CD4-positive, alpha-beta memory T cell (primary cell): ENCODE measurements at regions not wholly inside any gene's neighbourhood (a gene's known extent, or its start where the extent isn't known, plus 50 kb on each side); places are given as distances from the start of the nearest gene placed in this dataset.

Experiments
- CTCF ChIA-PET: fragments of 350-600 bp; sonication (Branson Sonifier 250); formaldehyde crosslinking; loops from one replicate; lab custom pipeline; 2021; ENCODE audit warnings: inconsistent platforms; ENCODE audit not compliant: partially characterized antibody; lab: Charles Lee
- POLR2A ChIA-PET: fragments of 350-600 bp; sonication (Branson Sonifier 250); formaldehyde crosslinking; loops from one replicate; lab custom pipeline; 2021; ENCODE audit not compliant: partially characterized antibody; lab: Charles Lee
- DNase-seq, 5 donors: peaks; one replicate each; pipeline versions ENCODE4 v3.0.0 to v3.0.0-alpha.2; 2020 to 2022; ENCODE audit warnings: mixed read lengths in 1 of 5
- H3K27ac ChIP-seq: one replicate; pipeline ENCODE4 v1.7.0; 2013; ENCODE audit warnings: low read depth, low read length
- H3K27me3 ChIP-seq: 2 replicates; pipeline ENCODE4 v1.7.0; 2013; ENCODE audit warnings: mild to moderate bottlenecking, low read length, moderate library complexity; ENCODE audit not compliant: insufficient read depth
- H3K36me3 ChIP-seq: 2 replicates; pipeline ENCODE4 v1.7.0; 2013; ENCODE audit warnings: mild to moderate bottlenecking, low read length, moderate library complexity; ENCODE audit not compliant: insufficient read depth
- H3K4me1 ChIP-seq: 2 replicates; pipeline ENCODE4 v1.7.0; 2013; ENCODE audit warnings: mild to moderate bottlenecking, low read length, moderate library complexity; ENCODE audit not compliant: insufficient read depth
- H3K4me3 ChIP-seq, 2 donors: one replicate each; pipeline ENCODE4 v1.7.0; 2013; ENCODE audit warnings: low read length in 2 of 2, mild to moderate bottlenecking in 1 of 2
- H3K9me3 ChIP-seq, 2 donors: one replicate each; pipeline ENCODE4 v1.7.0; 2013; ENCODE audit warnings: low read length in 2 of 2, control low read depth in 1 of 2; ENCODE audit not compliant: control insufficient read depth in 1 of 2
- H3K27ac Mint-ChIP-seq, 7 donors: one replicate each; pipeline ENCODE4 v1.8.0; 2020 to 2021; ENCODE audit warnings: mixed read lengths in 7 of 7, mild to moderate bottlenecking in 6 of 7, inconsistent platforms in 3 of 7, moderate library complexity in 3 of 7
- H3K27me3 Mint-ChIP-seq, 2 donors: one replicate each; pipeline ENCODE4 v1.8.0; 2020 to 2021; ENCODE audit warnings: mixed read lengths in 2 of 2
- H3K36me3 Mint-ChIP-seq, 2 donors: one replicate each; pipeline ENCODE4 v1.8.0; 2020 to 2021; ENCODE audit warnings: mixed read lengths in 2 of 2, inconsistent platforms in 1 of 2, mild to moderate bottlenecking in 1 of 2
- H3K4me1 Mint-ChIP-seq, 4 donors: one replicate each; pipeline ENCODE4 v1.8.0; 2020 to 2021; ENCODE audit warnings: mixed read lengths in 4 of 4, mild to moderate bottlenecking in 1 of 4
- H3K4me3 Mint-ChIP-seq, 8 donors: one replicate each; pipeline ENCODE4 v1.8.0; 2020 to 2021; ENCODE audit warnings: mixed read lengths in 8 of 8, mild to moderate bottlenecking in 7 of 8, moderate library complexity in 6 of 8, inconsistent platforms in 3 of 8
- H3K9me3 Mint-ChIP-seq, 8 donors: one replicate each; pipeline ENCODE4 v1.8.0; 2020 to 2021; ENCODE audit warnings: mixed read lengths in 8 of 8, mild to moderate bottlenecking in 5 of 8, inconsistent platforms in 3 of 8, moderate library complexity in 1 of 8
- intact Hi-C: fragments of 100-400 bp; cut with micrococcal nuclease; formaldehyde crosslinking; loops from one replicate; pipeline ENCODE4 v1.15.1; 2023

DNA sequence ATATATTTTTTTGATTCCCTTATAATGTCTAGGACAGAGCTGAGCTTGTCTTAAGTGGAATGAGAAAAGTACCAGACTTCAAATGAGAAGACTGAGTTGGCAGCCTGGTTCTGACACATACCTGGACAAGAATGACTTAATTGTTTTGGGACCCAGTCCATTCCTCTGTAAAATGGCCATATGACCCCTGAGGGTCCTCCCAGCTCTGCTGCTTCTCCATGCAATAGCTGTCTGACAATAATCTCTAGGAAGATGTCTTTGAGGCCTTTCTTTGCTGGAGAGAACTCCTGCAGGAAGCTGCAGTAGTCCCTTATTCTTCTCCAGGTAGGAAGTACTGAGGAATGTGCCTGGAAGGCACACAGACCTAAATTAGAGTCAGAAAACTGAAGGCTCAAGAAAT is 55.9 kb upstream of the SLIT3 start:
- intact Hi-C loops, result no loop called here
- Histone ChIP-seq H3K27ac (no peak overlapping the region), H3K36me3 (no peaks in the 10 kb centered on the region), H3K9me3 (no peaks in the 10 kb centered on the region), H3K4me3 (no peak overlapping the region), H3K4me1 (no peaks in the 10 kb centered on the region), H3K27me3 (no peaks in the 10 kb centered on the region)
- Mint-ChIP-seq H3K27me3 (peaks cover 9 to 10% of the 10 kb centered on the region in 2 donors), H3K4me1 (no peaks in the 10 kb centered on the region), H3K9me3 (peaks cover 0 to 2% (median 0%) of the 10 kb centered on the region in 8 donors), H3K4me3 (no peak overlapping the region), H3K27ac (no peak overlapping the region), H3K36me3 (no peaks in the 10 kb centered on the region)
- DNase-seq, result no peak
- POLR2A ChIA-PET, result no interaction called here
- CTCF ChIA-PET, result no interaction called here

GRCh38 chr5:169356181-169356580 is 55.2 kb upstream of the SLIT3 start:
- H3K27me3 Mint-ChIP-seq, result peaks cover 9 to 10% of the 10 kb centered on the region in 2 donors
- H3K36me3 Mint-ChIP-seq, result no peaks in the 10 kb centered on the region
- H3K27ac Mint-ChIP-seq, result no peak overlapping the region
- Histone ChIP-seq H3K4me3 (no peak overlapping the region), H3K4me1 (no peaks in the 10 kb centered on the region), H3K27me3 (no peaks in the 10 kb centered on the region), H3K9me3 (no peaks in the 10 kb centered on the region), H3K27ac (no peak overlapping the region), H3K36me3 (no peaks in the 10 kb centered on the region)
- H3K9me3 Mint-ChIP-seq, result peaks cover 0 to 2% (median 0%) of the 10 kb centered on the region in 8 donors
- CTCF ChIA-PET, result no interaction called here
- POLR2A ChIA-PET, result no interaction called here
- no peak for DNase-seq
- no peaks in the 10 kb centered on the region for H3K4me1 Mint-ChIP-seq
- intact Hi-C loops, result no loop called here
- no peak overlapping the region for H3K4me3 Mint-ChIP-seq

- Histone ChIP-seq H3K4me3 (no peak overlapping the region), H3K36me3 (no peaks in the 10 kb centered on the region), H3K4me1 (no peaks in the 10 kb centered on the region), H3K27me3 (no peaks in the 10 kb centered on the region), H3K27ac (no peak overlapping the region), H3K9me3 (no peaks in the 10 kb centered on the region)
- intact Hi-C loops, result no loop called here
- no peak overlapping the region for H3K4me3 Mint-ChIP-seq
- no peaks in the 10 kb centered on the region for H3K36me3 Mint-ChIP-seq
- peaks cover 0 to 2% (median 0%) of the 10 kb centered on the region in 8 donors for H3K9me3 Mint-ChIP-seq
- H3K27ac Mint-ChIP-seq, result no peak overlapping the region
- H3K4me1 Mint-ChIP-seq, result no peaks in the 10 kb centered on the region
- POLR2A ChIA-PET, result no interaction called here
- DNase-seq, result no peak
- H3K27me3 Mint-ChIP-seq, result peaks cover 9 to 16% of the 10 kb centered on the region in 2 donors
- CTCF ChIA-PET, result no interaction called here
These were observed 54.0 kb upstream of the SLIT3 start for GRCh38 chr5:169354921-169355320.

DNA sequence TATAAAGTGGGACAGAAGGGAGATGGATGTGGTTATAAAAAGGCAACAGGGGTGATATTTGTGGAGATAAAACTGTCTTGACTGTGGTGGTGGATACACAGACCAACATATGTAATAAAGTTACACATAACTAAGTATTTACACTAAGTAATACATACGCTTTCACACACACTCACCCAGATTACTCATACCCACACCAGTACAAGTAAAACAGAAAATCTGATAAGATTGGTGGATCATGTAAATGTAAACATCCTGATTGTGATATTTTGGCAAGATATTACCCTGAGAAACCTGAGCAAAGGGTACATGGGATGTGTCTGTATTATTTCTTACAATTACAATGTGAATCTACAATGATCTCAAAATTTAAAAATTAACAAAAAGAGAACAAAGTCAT is 53.3 kb upstream of the SLIT3 start:
- Mint-ChIP-seq H3K27me3 (peaks cover 9 to 16% of the 10 kb centered on the region in 2 donors), H3K4me1 (no peaks in the 10 kb centered on the region), H3K27ac (no peak overlapping the region), H3K4me3 (no peak overlapping the region), H3K9me3 (peaks cover 0 to 4% (median 0%) of the 10 kb centered on the region in 8 donors), H3K36me3 (no peaks in the 10 kb centered on the region)
- intact Hi-C loops, result no loop called here
- no peak for DNase-seq
- H3K27ac ChIP-seq, result no peak overlapping the region
- no peaks in the 10 kb centered on the region for H3K36me3 ChIP-seq
- no peaks in the 10 kb centered on the region for H3K4me1 ChIP-seq
- POLR2A ChIA-PET, result no interaction called here
- no peaks in the 10 kb centered on the region for H3K27me3 ChIP-seq
- H3K9me3 ChIP-seq, result no peaks in the 10 kb centered on the region
- CTCF ChIA-PET, result no interaction called here
- H3K4me3 ChIP-seq, result no peak overlapping the region

DNA sequence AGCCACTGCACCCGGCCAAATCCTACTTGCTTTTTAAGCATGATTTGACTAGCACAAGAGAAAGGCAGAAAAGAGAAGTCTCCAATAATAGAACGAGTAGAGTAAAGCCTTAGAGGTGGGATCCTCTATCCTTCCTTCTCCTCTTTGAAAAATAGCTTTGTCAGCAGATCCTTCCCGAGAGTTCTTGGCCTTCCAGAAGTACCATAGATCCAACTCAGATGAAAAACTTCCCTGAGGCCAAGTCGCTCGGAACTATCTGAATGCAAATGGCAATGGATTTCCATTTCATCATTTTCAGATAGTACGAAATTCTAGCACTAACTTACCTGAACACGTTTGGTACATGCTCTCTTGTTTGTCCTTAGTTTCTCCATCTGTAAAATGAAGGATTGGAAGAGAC is 52.0 kb upstream of the SLIT3 start:
- no peak overlapping the region for H3K27ac Mint-ChIP-seq
- Histone ChIP-seq H3K4me1 (no peaks in the 10 kb centered on the region), H3K27ac (no peak overlapping the region), H3K36me3 (no peaks in the 10 kb centered on the region), H3K9me3 (no peaks in the 10 kb centered on the region), H3K27me3 (no peaks in the 10 kb centered on the region), H3K4me3 (no peak overlapping the region)
- no peaks in the 10 kb centered on the region for H3K4me1 Mint-ChIP-seq
- H3K9me3 Mint-ChIP-seq, result peaks cover 0 to 4% (median 0%) of the 10 kb centered on the region in 8 donors
- CTCF ChIA-PET, result no interaction called here
- intact Hi-C loops, result no loop called here
- no peak for DNase-seq
- H3K36me3 Mint-ChIP-seq, result no peaks in the 10 kb centered on the region
- peaks cover 9 to 16% of the 10 kb centered on the region in 2 donors for H3K27me3 Mint-ChIP-seq
- POLR2A ChIA-PET, result no interaction called here
- no peak overlapping the region for H3K4me3 Mint-ChIP-seq

DNA sequence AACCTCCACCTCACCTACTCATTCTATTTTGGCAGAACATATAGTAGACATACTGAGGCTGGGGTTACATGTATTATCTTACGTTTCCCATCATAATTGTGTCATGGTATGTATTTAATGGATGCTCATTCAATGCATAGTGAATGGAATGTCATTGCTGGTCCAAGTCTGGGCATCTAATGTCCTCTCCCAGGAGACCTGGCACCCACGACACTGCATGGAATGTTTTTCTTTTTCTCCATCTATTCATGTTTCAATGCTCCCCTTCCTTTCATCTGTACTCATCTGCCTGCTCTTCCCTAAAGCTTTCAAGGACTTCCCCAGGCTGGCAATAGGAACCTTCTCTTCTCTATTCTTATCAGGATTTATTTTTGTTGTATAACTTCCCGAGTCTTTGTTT is 50.8 kb upstream of the SLIT3 start:
- Histone ChIP-seq H3K27me3 (no peaks in the 10 kb centered on the region), H3K9me3 (no peaks in the 10 kb centered on the region), H3K4me3 (no peak overlapping the region), H3K4me1 (no peaks in the 10 kb centered on the region), H3K27ac (no peak overlapping the region), H3K36me3 (no peaks in the 10 kb centered on the region)
- intact Hi-C loops, result no loop called here
- H3K27ac Mint-ChIP-seq, result no peak overlapping the region
- CTCF ChIA-PET, result no interaction called here
- no peaks in the 10 kb centered on the region for H3K4me1 Mint-ChIP-seq
- peaks cover 0 to 4% (median 0%) of the 10 kb centered on the region in 8 donors for H3K9me3 Mint-ChIP-seq
- POLR2A ChIA-PET, result no interaction called here
- H3K36me3 Mint-ChIP-seq, result no peaks in the 10 kb centered on the region
- peaks cover 7 to 16% of the 10 kb centered on the region in 2 donors for H3K27me3 Mint-ChIP-seq
- DNase-seq, result no peak
- H3K4me3 Mint-ChIP-seq, result no peak overlapping the region

DNA sequence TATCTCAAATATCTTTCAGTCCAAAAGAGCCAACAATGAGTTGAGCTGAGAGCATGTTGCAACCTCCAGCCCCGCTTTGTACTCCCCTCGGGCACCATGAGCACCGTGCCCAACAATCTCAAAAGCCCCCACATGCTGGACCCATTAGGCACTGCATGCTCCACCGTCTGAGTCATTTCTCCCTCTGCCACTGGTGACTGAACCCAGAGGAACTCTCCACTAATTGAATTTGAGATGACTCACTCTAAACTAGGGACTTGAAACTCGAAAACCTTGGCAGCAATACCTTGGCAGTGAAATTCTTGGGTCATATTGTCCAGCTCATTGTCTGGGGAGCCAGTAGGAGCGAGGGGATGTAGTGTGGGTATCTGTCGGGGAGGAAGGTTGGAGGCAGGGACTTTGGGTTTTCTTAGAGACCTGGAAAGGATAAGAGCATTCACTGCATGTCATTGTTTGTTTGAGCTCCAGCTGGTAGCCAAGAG is 49.9 kb upstream of the SLIT3 start:
- ChIA-PET CTCF (no interaction called here), POLR2A (no interaction called here)
- DNase-seq, result no peak
- Histone ChIP-seq H3K27ac (no peak overlapping the region), H3K4me1 (no peaks in the 10 kb centered on the region), H3K9me3 (no peaks in the 10 kb centered on the region), H3K4me3 (no peak overlapping the region), H3K27me3 (no peaks in the 10 kb centered on the region), H3K36me3 (no peaks in the 10 kb centered on the region)
- peaks cover 2 to 13% of the 10 kb centered on the region in 2 donors for H3K27me3 Mint-ChIP-seq
- no peaks in the 10 kb centered on the region for H3K4me1 Mint-ChIP-seq
- H3K4me3 Mint-ChIP-seq, result no peak overlapping the region
- H3K36me3 Mint-ChIP-seq, result no peaks in the 10 kb centered on the region
- intact Hi-C loops, result no loop called here
- H3K27ac Mint-ChIP-seq, result no peak overlapping the region
- peaks cover 0 to 4% (median 0%) of the 10 kb centered on the region in 8 donors for H3K9me3 Mint-ChIP-seq
